Left ventricle myocardium superior (tissue), 1 donor: ENCODE measurements at regions not wholly inside any gene's neighbourhood (a gene's known extent, or its start where the extent isn't known, plus 50 kb on each side); places are given as distances from the start of the nearest gene placed in this dataset.
A peak's percentile ranks its signal among the peaks of the same experiment; 100 is the strongest.

Experiments
- ATAC-seq: fragments of 200-7000 bp; cut with Tn5 transposase; one replicate; pipeline ENCODE4 v1.9.1; 2020; ENCODE audit warnings: mild to moderate bottlenecking, moderate library complexity
- DNase-seq: peaks from one replicate; pipeline ENCODE4 v3.0.0-alpha.2; 2020
- intact Hi-C: fragments of 100-400 bp; cut with micrococcal nuclease; formaldehyde crosslinking; loops from one replicate; pipeline ENCODE4 v1.11.0; 2022
- donor health status: DM: no; HTN: yes; CAD: no; lungs with severe emphysema.

GRCh38 chr21:31509194-31510017 is 150.1 kb upstream of the SOD1 start:
- intact Hi-C loops = no loop called here
- ATAC-seq = no peak
- no peak for DNase-seq

GRCh38 chr21:31505975-31506374 is 153.5 kb upstream of the SOD1 start:
- DNase-seq (no peak), ATAC-seq (no peak)
- intact Hi-C loops = no loop called here

GRCh38 chr21:31503939-31504338 is 155.6 kb upstream of the SOD1 start:
- intact Hi-C loops = no loop called here
- no peak for ATAC-seq
- DNase-seq = no peak

- intact Hi-C loops = no loop called here
- DNase-seq (no peak), ATAC-seq (no peak)
These were observed 156.0 kb upstream of the SOD1 start for GRCh38 chr21:31503467-31503866.

GRCh38 chr21:31502537-31503143 is 156.9 kb upstream of the SOD1 start:
- DNase-seq (no peak), ATAC-seq (no peak)
- intact Hi-C loops = no loop called here

- no peak for ATAC-seq
- intact Hi-C loops = no loop called here
- DNase-seq = no peak
These were observed 157.6 kb upstream of the SOD1 start for GRCh38 chr21:31501926-31502325.

- intact Hi-C loops = no loop called here
- no peak for ATAC-seq
- DNase-seq = no peak
These were observed 156.9 kb upstream of the TIAM1 start for GRCh38 chr21:31500982-31501381.

GRCh38 chr21:31500071-31500470 is 156.0 kb upstream of the TIAM1 start:
- intact Hi-C loops = no loop called here
- peak; percentile 31 for ATAC-seq
- peak; percentile 35 for DNase-seq

- DNase-seq = no peak
These were observed 154.9 kb upstream of the TIAM1 start for GRCh38 chr21:31498985-31499384.

GRCh38 chr21:31497914-31498313 is 153.9 kb upstream of the TIAM1 start:
- no peak for DNase-seq
- ATAC-seq = no peak
- intact Hi-C loops = no loop called here

More at GRCh38 chr21:31498985-31499384, 154.9 kb upstream of the TIAM1 start:
- intact Hi-C loops = no loop called here
- ATAC-seq = no peak

GRCh38 chr21:31493350-31493880 is 149.4 kb upstream of the TIAM1 start:
- no peak for ATAC-seq
- intact Hi-C loops = no loop called here
- no peak for DNase-seq

GRCh38 chr21:31491617-31492016 is 147.6 kb upstream of the TIAM1 start:
- intact Hi-C loops = no loop called here
- DNase-seq (no peak), ATAC-seq (no peak)

- intact Hi-C loops = no loop called here
- DNase-seq (no peak), ATAC-seq (no peak)
These were observed 146.4 kb upstream of the TIAM1 start for GRCh38 chr21:31490443-31490842.

GRCh38 chr21:31489726-31490125 is 145.7 kb upstream of the TIAM1 start:
- intact Hi-C loops = no loop called here
- DNase-seq (no peak), ATAC-seq (no peak)

GRCh38 chr21:31489014-31489413 is 145.0 kb upstream of the TIAM1 start:
- intact Hi-C loops = no loop called here
- ATAC-seq (no peak), DNase-seq (no peak)

GRCh38 chr21:31484219-31484618 is 140.2 kb upstream of the TIAM1 start:
- ATAC-seq = no peak
- DNase-seq = no peak
- intact Hi-C loops = no loop called here

GRCh38 chr21:31483146-31483545 is 139.1 kb upstream of the TIAM1 start:
- intact Hi-C loops = no loop called here
- DNase-seq (no peak), ATAC-seq (no peak)

- DNase-seq (no peak), ATAC-seq (no peak)
- intact Hi-C loops = no loop called here
These were observed 138.4 kb upstream of the TIAM1 start for GRCh38 chr21:31482460-31482859.

- no peak for DNase-seq
- intact Hi-C loops = no loop called here
These were observed 136.2 kb upstream of the TIAM1 start for GRCh38 chr21:31480228-31480627.

GRCh38 chr21:31479714-31480113 is 135.7 kb upstream of the TIAM1 start:
- DNase-seq = no peak
- ATAC-seq = no peak
- intact Hi-C loops = no loop called here

More at GRCh38 chr21:31480228-31480627, 136.2 kb upstream of the TIAM1 start:
- ATAC-seq = no peak

- intact Hi-C loops = no loop called here
- DNase-seq (no peak), ATAC-seq (no peak)
These were observed 135.2 kb upstream of the TIAM1 start for GRCh38 chr21:31479222-31479621.
